Keratinocyte (primary cell): ENCODE measurements at regions not wholly inside any gene's neighbourhood (a gene's known extent, or its start where the extent isn't known, plus 50 kb on each side); places are given as distances from the start of the nearest gene placed in this dataset.

Experiments
- EZH2 ChIP-seq: IDR thresholded peaks from one replicate; pipeline ENCODE4 v1.6.1; 2012; ENCODE audit warnings: inconsistent platforms, mild to moderate bottlenecking, low read length, moderate library complexity
- TF ChIP-seq, protein P1 (sequence below), 3 experiments: IDR thresholded peaks in 1 of 3; conservative IDR thresholded peaks in 1 of 3; optimal IDR thresholded peaks in 1 of 3; 2 replicates in 2 of 3; 3 replicates in 1 of 3; pipeline versions ENCODE3 to v1.5.1; 2011; ENCODE audit warnings: low read length in 3 of 3, mild to moderate bottlenecking in 3 of 3, moderate library complexity in 2 of 3, control low read depth in 1 of 3, inconsistent platforms in 1 of 3; ENCODE audit not compliant: insufficient read depth in 2 of 3; ENCODE audit errors: extremely low read depth in 1 of 3

GRCh38 chr3:72336821-72337479 is 511.3 kb downstream of the SHQ1 start:
- TF ChIP-seq, protein P1, sequence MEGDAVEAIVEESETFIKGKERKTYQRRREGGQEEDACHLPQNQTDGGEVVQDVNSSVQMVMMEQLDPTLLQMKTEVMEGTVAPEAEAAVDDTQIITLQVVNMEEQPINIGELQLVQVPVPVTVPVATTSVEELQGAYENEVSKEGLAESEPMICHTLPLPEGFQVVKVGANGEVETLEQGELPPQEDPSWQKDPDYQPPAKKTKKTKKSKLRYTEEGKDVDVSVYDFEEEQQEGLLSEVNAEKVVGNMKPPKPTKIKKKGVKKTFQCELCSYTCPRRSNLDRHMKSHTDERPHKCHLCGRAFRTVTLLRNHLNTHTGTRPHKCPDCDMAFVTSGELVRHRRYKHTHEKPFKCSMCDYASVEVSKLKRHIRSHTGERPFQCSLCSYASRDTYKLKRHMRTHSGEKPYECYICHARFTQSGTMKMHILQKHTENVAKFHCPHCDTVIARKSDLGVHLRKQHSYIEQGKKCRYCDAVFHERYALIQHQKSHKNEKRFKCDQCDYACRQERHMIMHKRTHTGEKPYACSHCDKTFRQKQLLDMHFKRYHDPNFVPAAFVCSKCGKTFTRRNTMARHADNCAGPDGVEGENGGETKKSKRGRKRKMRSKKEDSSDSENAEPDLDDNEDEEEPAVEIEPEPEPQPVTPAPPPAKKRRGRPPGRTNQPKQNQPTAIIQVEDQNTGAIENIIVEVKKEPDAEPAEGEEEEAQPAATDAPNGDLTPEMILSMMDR (optimal IDR thresholded peaks at IDR 0.05 in 1 of 3, IDR thresholded peaks at IDR 0.05 in 1 of 3, conservative IDR thresholded peaks at IDR 0.05 in 1 of 3; ENCODE audit: extremely low read depth in 1 of 3, insufficient read depth in 2 of 3, low read length in 3 of 3), result no peak
- no peak for TF ChIP-seq EZH2
